Inferior parietal cortex (tissue), 1 donor: ENCODE measurements at regions not wholly inside any gene's neighbourhood (a gene's known extent, or its start where the extent isn't known, plus 50 kb on each side); places are given as distances from the start of the nearest gene placed in this dataset.

Experiments
- DNase-seq: peaks from one replicate; pipeline ENCODE4 v3.0.0-alpha.2; 2016; ENCODE audit errors: extremely low spot score

GRCh38 chr18:24986666-24987302, 365.2 kb downstream of the ZNF521 start:
- DNase-seq: no peak

- DNase-seq: no peak
Observed at GRCh38 chr18:24987303-24988252, 364.4 kb downstream of the ZNF521 start.

GRCh38 chr18:24988253-24988840, 363.6 kb downstream of the ZNF521 start:
- DNase-seq: no peak

- no peak for DNase-seq
Observed at GRCh38 chr18:24989760-24990593, 362.0 kb downstream of the ZNF521 start.

- no peak for DNase-seq
Observed at GRCh38 chr18:24990671-24991134, 361.3 kb downstream of the ZNF521 start.

- DNase-seq: no peak
Observed at GRCh38 chr18:24991141-24992060, 360.6 kb downstream of the ZNF521 start.

GRCh38 chr18:24992491-24992890, 359.5 kb downstream of the ZNF521 start:
- DNase-seq: no peak

GRCh38 chr18:24993628-24994027, 358.3 kb downstream of the ZNF521 start:
- DNase-seq: no peak

- no peak for DNase-seq
Observed at GRCh38 chr18:24995056-24995455, 356.9 kb downstream of the ZNF521 start.

- no peak for DNase-seq
Observed at GRCh38 chr18:24995755-24996154, 356.2 kb downstream of the ZNF521 start.

- no peak for DNase-seq
Observed at GRCh38 chr18:24999650-25000267, 352.2 kb downstream of the ZNF521 start.

- no peak for DNase-seq
Observed at GRCh38 chr18:25001803-25002202, 350.2 kb downstream of the ZNF521 start.

- DNase-seq: no peak
Observed at GRCh38 chr18:25005541-25006403, 346.2 kb downstream of the ZNF521 start.

- DNase-seq: no peak
Observed at GRCh38 chr18:25010623-25011374, 341.2 kb downstream of the ZNF521 start.
